GM23338 (cell line): ENCODE measurements at regions not wholly inside any gene's neighbourhood (a gene's known extent, or its start where the extent isn't known, plus 50 kb on each side); places are given as distances from the start of the nearest gene placed in this dataset.

Source experiments
- EZH2 ChIP-seq: fragments of 200-600 bp; sonication (generic); IDR thresholded peaks from one replicate; pipeline ENCODE4 v1.8.0; 2017; ENCODE audit warnings: antibody characterized with exemption, mild to moderate bottlenecking, low read depth; ENCODE audit not compliant: unreplicated experiment
- TF ChIP-seq, protein P1 (sequence below), 2 experiments: fragments of 200-600 bp in 1 of 2; sonication (generic) in 1 of 2; conservative IDR thresholded peaks; 2 replicates each; pipeline versions ENCODE4 v1.5.1 to v1.6.1; 2016 to 2017; ENCODE audit warnings: antibody characterized with exemption in 2 of 2, low read depth in 2 of 2, mild to moderate bottlenecking in 2 of 2, moderate library complexity in 1 of 2

DNA sequence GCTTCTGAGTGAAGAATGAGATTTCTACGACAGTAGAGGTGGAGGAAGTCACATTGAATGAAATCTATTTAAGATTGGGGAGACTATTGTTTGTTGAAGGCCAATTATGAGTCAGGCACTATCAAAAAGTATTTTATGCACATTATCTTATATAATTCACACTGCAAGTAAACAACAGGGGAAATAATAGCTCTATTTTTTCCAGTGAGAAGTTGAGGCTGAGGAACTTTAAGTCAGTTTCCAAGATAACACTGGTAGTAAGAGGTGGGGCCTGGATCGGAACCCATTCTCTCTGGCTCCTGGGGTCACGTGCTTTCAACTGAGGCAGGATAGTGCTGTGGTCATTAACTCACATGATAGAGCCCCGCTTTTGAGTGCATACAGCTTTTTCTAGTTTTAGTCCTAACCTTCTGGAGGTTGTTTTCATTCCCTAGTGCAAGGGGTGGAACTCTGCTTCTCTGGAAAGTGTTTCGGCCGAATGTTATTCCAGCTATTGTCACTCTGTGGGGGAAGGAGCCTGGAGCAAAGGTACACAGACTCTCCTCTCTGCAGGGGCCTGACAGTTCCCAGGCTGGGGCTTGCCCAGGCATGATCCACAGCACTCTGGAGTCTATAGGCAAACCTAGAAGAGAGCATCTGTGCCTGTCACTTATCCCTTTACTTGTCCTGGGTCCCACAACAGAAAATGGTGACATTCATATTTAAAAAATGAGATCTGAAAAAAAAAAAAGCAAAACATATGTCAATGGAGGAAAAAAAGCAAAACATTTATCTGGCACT is 352.4 kb upstream of the ACTBL2 start:
- TF ChIP-seq, protein P1, sequence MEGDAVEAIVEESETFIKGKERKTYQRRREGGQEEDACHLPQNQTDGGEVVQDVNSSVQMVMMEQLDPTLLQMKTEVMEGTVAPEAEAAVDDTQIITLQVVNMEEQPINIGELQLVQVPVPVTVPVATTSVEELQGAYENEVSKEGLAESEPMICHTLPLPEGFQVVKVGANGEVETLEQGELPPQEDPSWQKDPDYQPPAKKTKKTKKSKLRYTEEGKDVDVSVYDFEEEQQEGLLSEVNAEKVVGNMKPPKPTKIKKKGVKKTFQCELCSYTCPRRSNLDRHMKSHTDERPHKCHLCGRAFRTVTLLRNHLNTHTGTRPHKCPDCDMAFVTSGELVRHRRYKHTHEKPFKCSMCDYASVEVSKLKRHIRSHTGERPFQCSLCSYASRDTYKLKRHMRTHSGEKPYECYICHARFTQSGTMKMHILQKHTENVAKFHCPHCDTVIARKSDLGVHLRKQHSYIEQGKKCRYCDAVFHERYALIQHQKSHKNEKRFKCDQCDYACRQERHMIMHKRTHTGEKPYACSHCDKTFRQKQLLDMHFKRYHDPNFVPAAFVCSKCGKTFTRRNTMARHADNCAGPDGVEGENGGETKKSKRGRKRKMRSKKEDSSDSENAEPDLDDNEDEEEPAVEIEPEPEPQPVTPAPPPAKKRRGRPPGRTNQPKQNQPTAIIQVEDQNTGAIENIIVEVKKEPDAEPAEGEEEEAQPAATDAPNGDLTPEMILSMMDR (conservative IDR thresholded peaks at IDR 0.05; ENCODE audit: low read depth in 2 of 2) = no peak
- no peak for TF ChIP-seq EZH2
